ENCODE measurements at regions not wholly inside any gene's neighbourhood (a gene's known extent, or its start where the extent isn't known, plus 50 kb on each side); places are given as distances from the start of the nearest gene placed in this dataset.
"Not testable (repeated sequence)": the region's sequence is repeated elsewhere in the genome, so short reads cannot be mapped to it uniquely, and the experiment has no call there.

DNA sequence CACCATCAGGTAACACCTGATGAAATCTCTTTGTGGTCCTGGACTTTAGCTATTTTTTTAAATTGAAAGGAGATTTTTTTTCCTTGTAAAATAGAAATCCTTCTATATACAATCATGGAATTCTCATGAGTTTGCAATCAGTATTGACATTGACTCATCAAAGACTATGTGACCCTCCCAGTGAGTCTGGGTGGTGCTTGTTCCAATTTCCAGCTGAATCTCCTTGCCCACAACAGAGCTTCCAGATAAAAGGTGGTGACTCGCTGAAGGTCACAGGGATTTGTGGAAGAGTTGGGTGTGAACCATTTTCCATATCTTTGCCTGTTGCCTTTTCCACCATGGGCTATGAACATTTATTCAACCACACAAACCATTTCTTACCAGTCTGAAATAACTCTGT is 486.6 kb downstream of the AJAP1 start:
- TF ChIP-seq, protein P1, sequence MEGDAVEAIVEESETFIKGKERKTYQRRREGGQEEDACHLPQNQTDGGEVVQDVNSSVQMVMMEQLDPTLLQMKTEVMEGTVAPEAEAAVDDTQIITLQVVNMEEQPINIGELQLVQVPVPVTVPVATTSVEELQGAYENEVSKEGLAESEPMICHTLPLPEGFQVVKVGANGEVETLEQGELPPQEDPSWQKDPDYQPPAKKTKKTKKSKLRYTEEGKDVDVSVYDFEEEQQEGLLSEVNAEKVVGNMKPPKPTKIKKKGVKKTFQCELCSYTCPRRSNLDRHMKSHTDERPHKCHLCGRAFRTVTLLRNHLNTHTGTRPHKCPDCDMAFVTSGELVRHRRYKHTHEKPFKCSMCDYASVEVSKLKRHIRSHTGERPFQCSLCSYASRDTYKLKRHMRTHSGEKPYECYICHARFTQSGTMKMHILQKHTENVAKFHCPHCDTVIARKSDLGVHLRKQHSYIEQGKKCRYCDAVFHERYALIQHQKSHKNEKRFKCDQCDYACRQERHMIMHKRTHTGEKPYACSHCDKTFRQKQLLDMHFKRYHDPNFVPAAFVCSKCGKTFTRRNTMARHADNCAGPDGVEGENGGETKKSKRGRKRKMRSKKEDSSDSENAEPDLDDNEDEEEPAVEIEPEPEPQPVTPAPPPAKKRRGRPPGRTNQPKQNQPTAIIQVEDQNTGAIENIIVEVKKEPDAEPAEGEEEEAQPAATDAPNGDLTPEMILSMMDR (IDR thresholded peaks at IDR 0.05; ENCODE audit: low read length, missing control alignments), result no peak
- H3K4me3 ChIP-seq (replicated peaks; ENCODE audit: low read depth, low read length), result no peak overlapping the region
- no peak for DNase-seq (ENCODE audit: low read depth)

DNA sequence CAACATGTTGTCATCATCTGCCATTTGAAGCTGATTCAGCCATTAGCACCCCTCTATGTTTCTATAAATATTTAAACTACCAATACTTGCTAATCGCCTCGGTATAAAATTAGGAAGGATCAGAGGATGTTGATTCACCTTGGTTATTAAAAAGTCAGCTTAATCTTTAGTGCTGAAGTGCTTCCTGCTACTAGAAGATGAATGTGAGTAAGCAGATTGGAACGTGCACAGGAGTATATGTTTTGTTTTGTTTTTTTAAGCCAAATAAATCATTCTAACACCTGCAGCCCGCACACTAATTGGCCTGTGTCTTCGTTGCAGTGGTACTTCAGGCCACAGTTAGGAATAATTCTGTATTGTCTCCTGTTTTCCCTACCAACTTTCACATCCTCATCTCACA is 485.7 kb downstream of the AJAP1 start:
- DNase-seq (ENCODE audit: low read depth), result no peak
- no peak overlapping the region for H3K4me3 ChIP-seq (replicated peaks; ENCODE audit: low read depth, low read length)
- TF ChIP-seq, protein P1 (IDR thresholded peaks at IDR 0.05; ENCODE audit: low read length, missing control alignments), result no peak

DNA sequence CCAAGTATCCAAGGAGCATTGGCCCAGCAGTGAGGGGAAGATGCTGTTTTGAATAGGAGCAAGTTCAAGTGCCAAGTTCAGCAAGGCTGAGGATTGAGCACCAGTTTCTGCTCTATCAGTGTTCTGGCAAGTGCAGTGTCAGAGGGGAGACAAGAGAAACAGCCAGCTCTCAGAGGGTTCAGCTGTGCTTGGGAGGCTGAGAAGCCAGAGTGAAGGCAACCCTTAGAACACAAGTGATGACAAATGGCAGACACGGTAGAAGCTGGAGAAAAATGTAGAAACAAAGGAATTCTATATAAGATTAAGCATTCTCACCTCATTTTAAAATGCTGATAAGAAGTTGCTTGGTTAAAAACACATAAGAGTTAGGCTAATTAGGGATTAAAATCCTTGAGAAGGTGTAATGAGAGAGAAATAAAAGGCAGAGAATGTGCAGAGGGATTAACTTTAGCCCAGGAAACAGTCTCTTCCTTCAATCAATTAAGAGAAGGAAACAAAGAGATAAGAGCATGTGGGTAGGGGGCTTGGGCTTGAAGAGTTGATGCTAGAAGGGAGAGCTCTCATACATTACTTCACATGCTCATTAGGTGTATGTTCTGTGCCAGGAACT is 475.4 kb downstream of the AJAP1 start:
- TF ChIP-seq, protein P1 (IDR thresholded peaks at IDR 0.05; ENCODE audit: low read length, missing control alignments), result no peak
- DNase-seq (ENCODE audit: low read depth), result no peak
- H3K4me3 ChIP-seq (replicated peaks; ENCODE audit: low read depth, low read length), result no peak overlapping the region

DNA sequence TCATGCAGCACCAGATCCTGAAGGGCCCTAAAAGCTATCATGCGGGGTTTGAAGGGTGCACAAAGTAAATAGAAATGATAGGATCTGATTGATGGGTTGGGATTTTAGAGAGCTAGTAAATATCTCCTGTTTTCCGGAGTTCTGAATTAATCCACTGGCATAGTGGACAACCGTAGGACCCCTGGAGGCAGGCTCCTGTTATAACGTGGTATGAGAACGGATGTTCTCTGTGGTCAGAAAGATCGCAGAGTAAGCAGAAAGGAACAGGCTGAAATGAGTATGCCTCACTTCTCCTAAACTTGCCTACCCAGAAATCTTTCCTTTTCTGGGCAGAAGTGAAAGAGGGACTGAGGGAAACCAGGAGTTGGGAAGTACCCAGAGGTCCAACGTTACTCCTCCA is 470.8 kb downstream of the AJAP1 start:
- no peak for DNase-seq (ENCODE audit: low read depth)
- H3K4me3 ChIP-seq (replicated peaks; ENCODE audit: low read depth, low read length), result no peak overlapping the region
- TF ChIP-seq, protein P1 (IDR thresholded peaks at IDR 0.05; ENCODE audit: low read length, missing control alignments), result no peak

- no peak for DNase-seq (ENCODE audit: low read depth)
- H3K4me3 ChIP-seq (replicated peaks; ENCODE audit: low read depth, low read length), result no peak overlapping the region
- TF ChIP-seq, protein P1 (IDR thresholded peaks at IDR 0.05; ENCODE audit: low read length, missing control alignments), result no peak
These were observed 466.1 kb downstream of the AJAP1 start for GRCh38 chr1:5120559-5120958.

DNA sequence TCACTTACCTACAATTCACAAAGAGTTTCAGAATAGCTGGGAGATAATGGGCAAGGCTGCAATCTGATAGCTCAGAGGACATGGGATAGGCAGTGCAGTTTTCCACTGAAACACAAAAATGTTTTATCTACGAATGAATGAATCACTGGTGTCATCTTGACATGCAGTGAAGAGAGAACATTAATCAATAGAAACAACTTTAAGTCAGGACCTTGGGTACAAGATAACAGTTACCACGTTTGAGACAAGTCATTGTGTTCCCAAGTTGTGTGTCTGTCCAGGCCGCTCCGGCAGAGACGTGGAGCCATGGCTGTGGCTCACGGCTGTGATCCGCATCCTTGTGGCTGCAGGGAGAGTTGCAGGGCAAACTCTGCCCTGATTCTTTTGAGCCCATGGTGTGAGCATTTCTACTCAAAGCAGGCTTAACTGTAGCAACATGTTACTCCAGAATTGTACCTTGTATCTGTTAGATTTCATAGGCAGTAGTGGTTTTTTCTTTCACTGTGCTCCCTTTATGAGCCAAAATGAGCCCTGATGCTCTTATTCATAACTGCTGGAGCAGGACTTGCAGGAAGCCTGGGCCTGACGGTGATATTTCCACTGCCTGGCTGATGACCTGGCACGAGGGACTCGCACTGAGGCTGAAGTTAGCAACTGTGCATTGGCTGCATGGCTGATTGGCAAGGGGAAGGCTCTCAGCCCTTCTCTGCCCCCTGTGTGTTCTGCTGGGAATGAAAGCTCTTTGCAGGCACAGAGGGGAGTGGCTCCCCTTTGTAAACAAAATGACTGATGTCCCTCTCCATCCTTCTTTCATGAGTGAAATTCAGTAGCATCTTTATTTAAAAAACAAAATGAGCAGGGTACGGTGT is 465.2 kb downstream of the AJAP1 start:
- no peak overlapping the region for H3K4me3 ChIP-seq (replicated peaks; ENCODE audit: low read depth, low read length)
- no peak for DNase-seq (ENCODE audit: low read depth)
- TF ChIP-seq, protein P1 (IDR thresholded peaks at IDR 0.05; ENCODE audit: low read length, missing control alignments), result no peak

GRCh38 chr1:5118771-5119170 is 464.4 kb downstream of the AJAP1 start:
- not testable (repeated sequence) for H3K4me3 ChIP-seq (replicated peaks; ENCODE audit: low read depth, low read length); DNase-seq (ENCODE audit: low read depth)

GRCh38 chr1:5118292-5118691 is 463.9 kb downstream of the AJAP1 start:
- not testable (repeated sequence) for DNase-seq (ENCODE audit: low read depth); H3K4me3 ChIP-seq (replicated peaks; ENCODE audit: low read depth, low read length)

Data from fibroblast of pulmonary artery (primary cell).